Choroid plexus epithelial cell (primary cell): ENCODE measurements at regions not wholly inside any gene's neighbourhood (a gene's known extent, or its start where the extent isn't known, plus 50 kb on each side); places are given as distances from the start of the nearest gene placed in this dataset.

Source experiments
- DNase-seq: peaks from one replicate; pipeline ENCODE4 v3.0.0-alpha.2; 2010; ENCODE audit warnings: low read depth
- H3K4me3 ChIP-seq: 2 replicates; pipeline ENCODE4 v1.5.1; 2011; ENCODE audit warnings: low read depth, mild to moderate bottlenecking, control low read depth, low read length, moderate library complexity
- CTCF ChIP-seq: conservative IDR thresholded peaks from 2 replicates; pipeline ENCODE4 v1.5.1; 2011; ENCODE audit warnings: low read depth, mild to moderate bottlenecking, control low read depth, inconsistent platforms, low read length, moderate library complexity

- TF ChIP-seq CTCF: no peak
- H3K4me3 ChIP-seq: no peak overlapping the region
- no peak for DNase-seq
Measured at GRCh38 chr12:85504164-85504563, 224.1 kb downstream of the ALX1 start.

GRCh38 chr12:85504624-85505023 lies 224.6 kb downstream of the ALX1 start:
- no peak for DNase-seq
- TF ChIP-seq CTCF: no peak
- H3K4me3 ChIP-seq: no peak overlapping the region

- H3K4me3 ChIP-seq: no peak overlapping the region
- no peak for TF ChIP-seq CTCF
- no peak for DNase-seq
Measured at GRCh38 chr12:85507456-85507855, 227.4 kb downstream of the ALX1 start.

- no peak for TF ChIP-seq CTCF
- H3K4me3 ChIP-seq: no peak overlapping the region
- DNase-seq: no peak
Measured at GRCh38 chr12:85509081-85509856, 229.2 kb downstream of the ALX1 start.

- TF ChIP-seq CTCF: no peak
- no peak overlapping the region for H3K4me3 ChIP-seq
- DNase-seq: peak; percentile 12
Measured at GRCh38 chr12:85509857-85510256, 229.8 kb downstream of the ALX1 start.

GRCh38 chr12:85516039-85516438 lies 236.0 kb downstream of the ALX1 start:
- H3K4me3 ChIP-seq: no peak overlapping the region
- no peak for TF ChIP-seq CTCF
- DNase-seq: no peak

GRCh38 chr12:85516667-85517325 lies 236.8 kb downstream of the ALX1 start:
- DNase-seq: no peak
- no peak overlapping the region for H3K4me3 ChIP-seq
- TF ChIP-seq CTCF: no peak
